ENCODE measurements at regions not wholly inside any gene's neighbourhood (a gene's known extent, or its start where the extent isn't known, plus 50 kb on each side); places are given as distances from the start of the nearest gene placed in this dataset.

GRCh38 chr3:72421126-72421525, 427.1 kb downstream of the SHQ1 start:
- no peak for DNase-seq

GRCh38 chr3:72418856-72419255, 429.4 kb downstream of the SHQ1 start:
- DNase-seq: no peak

- DNase-seq: no peak
Observed at GRCh38 chr3:72418244-72418643, 430.0 kb downstream of the SHQ1 start.

GRCh38 chr3:72414481-72415016, 433.7 kb downstream of the SHQ1 start:
- DNase-seq: no peak

GRCh38 chr3:72413228-72413627, 435.0 kb downstream of the SHQ1 start:
- no peak for DNase-seq

GRCh38 chr3:72412340-72412956, 435.8 kb downstream of the SHQ1 start:
- no peak for DNase-seq

- DNase-seq: no peak
Observed at GRCh38 chr3:72411843-72412242, 436.4 kb downstream of the SHQ1 start.

- no peak for DNase-seq
Observed at GRCh38 chr3:72411126-72411525, 437.1 kb downstream of the SHQ1 start.

- no peak for DNase-seq
Observed at GRCh38 chr3:72408983-72409779, 439.1 kb downstream of the SHQ1 start.

- DNase-seq: no peak
Observed at GRCh38 chr3:72407766-72408165, 440.5 kb downstream of the SHQ1 start.

- no peak for DNase-seq
Observed at GRCh38 chr3:72405943-72406566, 442.2 kb downstream of the SHQ1 start.

- no peak for DNase-seq
Observed at GRCh38 chr3:72401005-72401545, 447.2 kb downstream of the SHQ1 start.

GRCh38 chr3:72398781-72399180, 449.5 kb downstream of the SHQ1 start:
- DNase-seq: no peak

- DNase-seq: no peak
Observed at GRCh38 chr3:72397586-72397985, 450.7 kb downstream of the SHQ1 start.

- DNase-seq: no peak
Observed at GRCh38 chr3:72396899-72397298, 451.3 kb downstream of the SHQ1 start.

- DNase-seq: no peak
Observed at GRCh38 chr3:72395776-72396311, 452.4 kb downstream of the SHQ1 start.

GRCh38 chr3:72393455-72393854, 454.8 kb downstream of the SHQ1 start:
- DNase-seq: no peak

GRCh38 chr3:72391659-72392058, 456.6 kb downstream of the SHQ1 start:
- no peak for DNase-seq

- DNase-seq: no peak
Observed at GRCh38 chr3:72390841-72391240, 457.4 kb downstream of the SHQ1 start.

- DNase-seq: no peak
Observed at GRCh38 chr3:72388644-72389043, 459.6 kb downstream of the SHQ1 start.

GRCh38 chr3:72388117-72388516, 460.1 kb downstream of the SHQ1 start:
- DNase-seq: no peak

GRCh38 chr3:72386327-72387000, 461.8 kb downstream of the SHQ1 start:
- DNase-seq: no peak

- no peak for DNase-seq
Observed at GRCh38 chr3:72385167-72385566, 463.1 kb downstream of the SHQ1 start.

Data from activated effector memory CD4-positive, alpha-beta T cell treated with anti-CD3 and anti-CD28 coated beads, Interleukin-2, amount 50 U/mL, for 16 hours (primary cell).